ENCODE measurements at regions not wholly inside any gene's neighbourhood (a gene's known extent, or its start where the extent isn't known, plus 50 kb on each side); places are given as distances from the start of the nearest gene placed in this dataset.

DNA sequence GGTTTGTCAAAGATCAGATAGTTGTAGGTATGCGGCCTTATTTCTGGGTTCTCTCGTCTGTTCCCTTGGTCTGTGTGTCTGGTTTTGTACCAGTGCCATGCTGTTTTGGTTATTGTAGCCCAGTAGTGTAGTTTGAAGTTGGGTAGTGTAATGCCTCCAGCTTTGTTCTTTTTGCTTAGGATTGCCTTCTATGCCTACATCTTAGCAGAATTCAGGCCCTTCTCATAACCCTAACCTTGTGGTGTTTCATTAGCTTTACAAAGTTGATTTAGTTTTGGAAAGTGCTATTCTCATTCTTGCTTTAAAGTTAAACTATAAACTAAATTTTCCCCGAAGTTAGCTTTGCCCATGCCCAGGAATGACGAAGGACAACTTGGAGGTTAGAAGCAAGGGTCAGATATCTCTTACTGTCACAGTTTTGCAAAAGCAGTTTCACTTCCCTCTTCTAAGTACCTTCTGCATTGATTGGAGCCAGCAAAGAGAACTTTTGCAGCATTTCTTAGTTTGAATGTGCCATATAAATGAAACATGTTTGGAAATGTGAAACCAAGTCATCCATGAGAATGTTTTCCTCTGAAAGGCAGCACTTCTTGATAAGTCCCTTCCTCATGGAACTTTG is 274.3 kb upstream of the DMRT1 start:
- H3K27me3 ChIP-seq = no peaks in the 10 kb centered on the region
- no peaks in the 10 kb centered on the region for H3K9me3 ChIP-seq
- TF ChIP-seq, protein P1, sequence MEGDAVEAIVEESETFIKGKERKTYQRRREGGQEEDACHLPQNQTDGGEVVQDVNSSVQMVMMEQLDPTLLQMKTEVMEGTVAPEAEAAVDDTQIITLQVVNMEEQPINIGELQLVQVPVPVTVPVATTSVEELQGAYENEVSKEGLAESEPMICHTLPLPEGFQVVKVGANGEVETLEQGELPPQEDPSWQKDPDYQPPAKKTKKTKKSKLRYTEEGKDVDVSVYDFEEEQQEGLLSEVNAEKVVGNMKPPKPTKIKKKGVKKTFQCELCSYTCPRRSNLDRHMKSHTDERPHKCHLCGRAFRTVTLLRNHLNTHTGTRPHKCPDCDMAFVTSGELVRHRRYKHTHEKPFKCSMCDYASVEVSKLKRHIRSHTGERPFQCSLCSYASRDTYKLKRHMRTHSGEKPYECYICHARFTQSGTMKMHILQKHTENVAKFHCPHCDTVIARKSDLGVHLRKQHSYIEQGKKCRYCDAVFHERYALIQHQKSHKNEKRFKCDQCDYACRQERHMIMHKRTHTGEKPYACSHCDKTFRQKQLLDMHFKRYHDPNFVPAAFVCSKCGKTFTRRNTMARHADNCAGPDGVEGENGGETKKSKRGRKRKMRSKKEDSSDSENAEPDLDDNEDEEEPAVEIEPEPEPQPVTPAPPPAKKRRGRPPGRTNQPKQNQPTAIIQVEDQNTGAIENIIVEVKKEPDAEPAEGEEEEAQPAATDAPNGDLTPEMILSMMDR (IDR thresholded peaks at IDR 0.05) = no peak
- no peak for TF ChIP-seq POLR2A (IDR thresholded peaks at IDR 0.05)
- H3K4me1 ChIP-seq = no peaks in the 10 kb centered on the region
- no peak for DNase-seq
- H3K4me3 ChIP-seq = no peak overlapping the region
- intact Hi-C loops (cut with DNase I; ENCODE audit: low total_unique reads) = no loop called here
- H3K36me3 ChIP-seq = no peaks in the 10 kb centered on the region
- H3K27ac ChIP-seq = no peak overlapping the region

DNA sequence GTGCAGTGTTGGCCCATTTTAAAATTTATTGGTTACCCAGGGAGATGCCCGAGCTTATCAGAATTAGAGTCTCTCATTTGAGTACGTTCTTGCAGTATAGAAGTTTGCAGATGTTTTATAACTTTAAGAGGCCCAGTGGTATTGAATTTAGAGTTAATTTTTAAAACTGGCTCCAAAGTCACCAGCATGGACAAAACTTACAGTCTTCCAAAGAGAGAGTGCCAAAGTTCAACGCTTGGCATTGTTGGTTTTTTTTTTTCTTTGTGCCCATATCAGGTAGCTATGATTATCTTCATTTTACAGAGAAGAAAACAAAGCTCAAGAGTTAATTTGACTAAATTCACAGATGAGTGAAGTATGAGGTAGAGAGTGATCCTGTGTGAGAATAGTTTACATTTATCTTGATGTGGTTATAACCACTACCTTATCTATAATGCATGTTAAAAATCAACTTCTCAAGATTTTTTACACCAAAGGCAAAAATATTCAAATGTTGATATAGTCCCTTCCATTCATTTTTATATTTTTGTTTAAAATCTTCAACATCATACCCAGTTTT is 273.7 kb upstream of the DMRT1 start:
- no peak for DNase-seq
- Histone ChIP-seq H3K4me1 (no peaks in the 10 kb centered on the region), H3K4me3 (no peak overlapping the region), H3K27ac (no peak overlapping the region), H3K36me3 (no peaks in the 10 kb centered on the region), H3K27me3 (no peaks in the 10 kb centered on the region), H3K9me3 (no peaks in the 10 kb centered on the region)
- intact Hi-C loops (cut with DNase I; ENCODE audit: low total_unique reads) = no loop called here
- TF ChIP-seq POLR2A (IDR thresholded peaks at IDR 0.05) = no peak
- TF ChIP-seq, protein P1 (IDR thresholded peaks at IDR 0.05) = no peak

DNA sequence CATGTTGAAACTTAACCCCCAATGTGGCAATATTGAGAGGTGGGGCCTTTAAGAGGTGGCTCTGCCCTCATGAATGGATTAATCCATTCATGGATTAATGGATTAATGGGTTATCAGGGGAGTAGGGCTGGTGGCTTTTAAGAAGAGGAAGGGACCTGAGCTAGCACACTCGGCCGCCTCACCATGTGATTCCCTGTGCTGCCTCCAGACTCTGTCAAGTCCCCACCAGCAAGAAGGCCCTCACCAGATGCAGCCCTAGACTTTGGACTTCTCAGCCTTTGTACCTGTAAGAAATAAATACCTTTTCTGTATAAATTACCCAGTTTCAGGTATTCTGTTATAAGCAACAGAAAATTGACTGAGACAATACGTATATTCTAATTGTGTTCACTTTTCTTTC is 272.2 kb upstream of the DMRT1 start:
- Histone ChIP-seq H3K27ac (no peak overlapping the region), H3K27me3 (no peaks in the 10 kb centered on the region), H3K36me3 (no peaks in the 10 kb centered on the region), H3K4me3 (no peak overlapping the region), H3K9me3 (no peaks in the 10 kb centered on the region), H3K4me1 (no peaks in the 10 kb centered on the region)
- intact Hi-C loops (cut with DNase I; ENCODE audit: low total_unique reads) = no loop called here
- no peak for DNase-seq
- TF ChIP-seq POLR2A (IDR thresholded peaks at IDR 0.05) = no peak
- TF ChIP-seq, protein P1 (IDR thresholded peaks at IDR 0.05) = no peak

DNA sequence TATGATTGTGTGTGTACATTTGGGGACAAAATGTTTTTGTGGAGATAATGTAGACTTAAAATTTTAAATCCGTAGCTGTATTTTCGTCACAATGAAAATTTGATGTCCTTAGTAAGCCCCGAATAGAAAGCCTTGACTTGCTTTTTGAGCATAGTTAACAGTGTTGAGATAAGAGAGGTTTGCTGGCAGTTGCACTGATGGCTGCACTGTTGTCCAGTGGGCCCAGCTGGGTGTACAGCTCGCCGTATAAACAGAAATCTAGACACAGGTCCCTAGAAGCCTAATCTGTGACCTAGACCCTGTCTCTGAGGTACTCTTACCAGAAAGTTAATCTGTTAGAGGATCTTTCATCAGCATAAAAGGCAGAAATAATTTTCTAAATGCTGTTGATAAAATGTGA is 271.3 kb upstream of the DMRT1 start:
- intact Hi-C loops (cut with DNase I; ENCODE audit: low total_unique reads) = no loop called here
- no peak for DNase-seq
- Histone ChIP-seq H3K27ac (no peak overlapping the region), H3K27me3 (no peaks in the 10 kb centered on the region), H3K4me1 (no peaks in the 10 kb centered on the region), H3K4me3 (no peak overlapping the region), H3K9me3 (no peaks in the 10 kb centered on the region), H3K36me3 (no peaks in the 10 kb centered on the region)
- TF ChIP-seq, protein P1 (IDR thresholded peaks at IDR 0.05) = no peak
- TF ChIP-seq POLR2A (IDR thresholded peaks at IDR 0.05) = no peak

DNA sequence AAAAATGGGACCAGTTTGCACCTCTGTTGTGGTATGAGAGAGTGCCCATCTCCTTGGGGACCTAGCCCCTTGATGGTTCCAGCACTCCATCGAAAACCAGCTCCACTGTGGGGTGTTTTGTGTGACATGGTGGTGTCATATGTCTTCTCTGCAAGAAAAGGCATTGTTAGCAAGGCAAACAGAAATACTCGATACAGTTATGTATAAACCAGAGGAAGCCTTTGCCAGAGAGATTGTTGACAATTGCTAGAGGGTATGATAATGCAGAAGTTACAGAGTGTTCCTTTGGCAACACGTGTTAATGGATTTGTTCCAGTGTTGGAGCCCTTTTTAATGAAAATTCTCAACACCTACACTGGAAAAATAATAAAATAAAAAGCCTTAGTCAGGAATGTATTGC is 270.4 kb upstream of the DMRT1 start:
- Histone ChIP-seq H3K4me3 (no peak overlapping the region), H3K27ac (no peak overlapping the region), H3K27me3 (no peaks in the 10 kb centered on the region), H3K4me1 (no peaks in the 10 kb centered on the region), H3K9me3 (no peaks in the 10 kb centered on the region), H3K36me3 (no peaks in the 10 kb centered on the region)
- DNase-seq = no peak
- intact Hi-C loops (cut with DNase I; ENCODE audit: low total_unique reads) = no loop called here
- TF ChIP-seq POLR2A (IDR thresholded peaks at IDR 0.05) = no peak
- TF ChIP-seq, protein P1 (IDR thresholded peaks at IDR 0.05) = no peak
